GM12878 (cell line): ENCODE measurements at regions not wholly inside any gene's neighbourhood (a gene's known extent, or its start where the extent isn't known, plus 50 kb on each side); places are given as distances from the start of the nearest gene placed in this dataset.

Experiments used
- ATAC-seq: fragments of 200-7000 bp; cut with Tn5 transposase; 3 replicates; pipeline ENCODE4 v1.9.1; 2020; ENCODE audit warnings: mild to moderate bottlenecking, moderate library complexity
- BruUV-seq: library from RNA; stranded (reverse); fragments of 400-500 nt; replicated peaks from 2 replicates; lab custom pipeline; 2021; lab: Mats Ljungman, UMichigan
- CTCF ChIA-PET: fragments of 300-600 bp; sonication (Branson Sonifier 250); formaldehyde crosslinking; extraction: SDS; loops from one replicate; lab custom pipeline; 2021; ENCODE audit warnings: inconsistent platforms; lab: Yijun Ruan, JAX
- POLR2A ChIA-PET: fragments of 350-600 bp; formaldehyde crosslinking; extraction: SDS; loops from one replicate; lab custom pipeline; 2021; ENCODE audit warnings: inconsistent platforms; lab: Charles Lee
- RAD21 ChIA-PET: fragments of 300-600 bp; sonication (Branson Sonifier 250); formaldehyde crosslinking; loops from one replicate; lab custom pipeline; 2023; ENCODE audit warnings: antibody characterized with exemption; ENCODE audit not compliant: unreplicated experiment; lab: Charles Lee
- SMC1A ChIA-PET: fragments of 300-600 bp; sonication (Branson Sonifier 250); formaldehyde crosslinking; loops from one replicate; lab custom pipeline; 2023; ENCODE audit not compliant: unreplicated experiment, uncharacterized antibody; lab: Charles Lee
- DNase-seq: peaks from one replicate; pipeline ENCODE4 v3.0.0-alpha.2; 2011; ENCODE audit warnings: low read depth, low spot score
- FAIRE-seq: peaks from 3 replicates; lab custom pipeline; 2011; peaks lifted over from hg19 to GRCh38; lab: Jason Lieb, UNC
- H2AFZ ChIP-seq: 2 replicates; pipeline ENCODE4 v1.6.0; 2011; ENCODE audit warnings: low read depth, low read length, control low read depth; ENCODE audit not compliant: control insufficient read depth
- H3K27ac ChIP-seq: 2 replicates; pipeline ENCODE4 v1.5.1; 2011; ENCODE audit warnings: control low read depth; ENCODE audit not compliant: control insufficient read depth, insufficient read depth
- H3K27me3 ChIP-seq, 2 experiments: replicated peaks in 1 of 2; 2 replicates each; pipeline versions ENCODE4 v1.6.0 to v1.6.1; 2011; ENCODE audit warnings: low read length in 1 of 2; ENCODE audit not compliant: control insufficient read depth in 2 of 2, insufficient read depth in 2 of 2
- H3K36me3 ChIP-seq, 2 experiments: 2 replicates each; pipeline ENCODE4 v1.5.1; 2011; ENCODE audit warnings: low read length in 1 of 2; ENCODE audit not compliant: control insufficient read depth in 2 of 2, insufficient read depth in 2 of 2
- H3K4me1 ChIP-seq: 2 replicates; pipeline ENCODE4 v1.6.1; 2011; ENCODE audit warnings: mild to moderate bottlenecking, low read length, moderate library complexity, mixed read lengths; ENCODE audit not compliant: control insufficient read depth, insufficient read depth
- H3K4me2 ChIP-seq: 2 replicates; pipeline ENCODE4 v1.6.0; 2011; ENCODE audit warnings: control low read depth; ENCODE audit not compliant: control insufficient read depth, insufficient read depth
- H3K4me3 ChIP-seq: fragments of 200-600 bp; sonication (generic); 2 replicates; pipeline ENCODE4 v1.5.1; 2016
- H3K79me2 ChIP-seq: 2 replicates; pipeline ENCODE4 v1.6.0; 2011; ENCODE audit warnings: low read length; ENCODE audit not compliant: control insufficient read depth, insufficient read depth
- H3K9ac ChIP-seq: 2 replicates; pipeline ENCODE4 v1.8.0; 2011; ENCODE audit warnings: low read length, control low read depth, mixed read lengths; ENCODE audit not compliant: control insufficient read depth, insufficient read depth
- H3K9me3 ChIP-seq: replicated peaks from 3 replicates; pipeline ENCODE4 v1.5.1; 2011; ENCODE audit warnings: mild to moderate bottlenecking, low read length; ENCODE audit not compliant: control insufficient read depth, insufficient read depth
- H4K20me1 ChIP-seq: 2 replicates; pipeline ENCODE4 v1.6.0; 2011; ENCODE audit not compliant: control insufficient read depth, insufficient read depth
- CHD2 ChIP-seq: IDR thresholded peaks from 2 replicates; pipeline ENCODE4 v1.6.1; 2011; ENCODE audit warnings: low read depth, low read length, improper control_type of control experiment, borderline replicate concordance
- IKZF1 ChIP-seq: fragments of 450-650 bp; conservative IDR thresholded peaks from 2 replicates; pipeline ENCODE4 v1.6.1; 2017; ENCODE audit warnings: antibody characterized with exemption, mild to moderate bottlenecking
- NR2C2 ChIP-seq: IDR thresholded peaks from 2 replicates; pipeline ENCODE4 v1.6.1; 2011; ENCODE audit warnings: borderline replicate concordance, low read depth; ENCODE audit not compliant: control insufficient read depth, insufficient read length
- RELA ChIP-seq: fragments of 450-650 bp; IDR thresholded peaks from 2 replicates; pipeline ENCODE4 v1.8.0; 2014; ENCODE audit warnings: borderline replicate concordance; ENCODE audit not compliant: partially characterized antibody
- RUNX3 ChIP-seq: IDR thresholded peaks from 2 replicates; pipeline ENCODE4 v1.6.1; 2012; ENCODE audit warnings: low read length, inconsistent platforms
- WGBS: methylation state at CpG from one replicate; pipeline ENCODE4 v1.1.6; 2016; ENCODE audit warnings: low lambda C conversion rate; ENCODE audit not compliant: insufficient replicate concordance, insufficient coverage; ENCODE audit errors: missing lambda C conversion rate; 5-methylcytosine and 5-hydroxymethylcytosine counted together
- in situ Hi-C: fragments of 300-500 bp; cut with MboI; formaldehyde crosslinking; loops from 9 replicates; pipeline ENCODE4 v1.14.3; 2018; ENCODE audit warnings: mixed read lengths
- intact Hi-C: fragments of 100-400 bp; cut with micrococcal nuclease; formaldehyde crosslinking; loops from one replicate; pipeline ENCODE4 v1.14.2; 2022; ENCODE audit not compliant: unreplicated experiment
- TF ChIP-seq, protein P1 (sequence below): fragments of 150-350 bp; IDR thresholded peaks from 2 replicates; pipeline ENCODE4 v1.6.1; 2014; ENCODE audit warnings: mild to moderate bottlenecking, low read depth, low read length
- TF ChIP-seq, protein P2 (sequence below): fragments of 450-650 bp; IDR thresholded peaks from 2 replicates; pipeline ENCODE4 v1.6.1; 2017; ENCODE audit warnings: antibody characterized with exemption, mild to moderate bottlenecking, moderate library complexity

DNA sequence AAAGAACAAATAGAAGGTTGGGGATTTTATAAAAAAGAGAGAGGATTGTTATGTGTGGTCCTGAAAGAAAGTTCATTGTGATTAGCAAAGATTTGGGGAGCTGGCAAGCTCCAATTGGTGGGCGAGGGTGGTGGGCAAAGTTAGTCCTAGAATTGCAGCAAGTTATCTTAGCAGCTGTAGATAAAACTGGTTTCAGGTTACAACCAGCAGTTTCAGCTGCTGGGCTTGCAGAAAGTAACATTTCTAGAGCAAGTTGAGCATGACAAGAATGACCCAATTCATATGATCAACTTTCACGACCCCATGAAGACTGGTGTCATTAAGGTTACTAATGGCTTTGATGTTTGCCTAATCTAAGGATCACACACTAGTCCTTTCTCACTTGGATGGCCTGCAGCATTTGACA is 177.9 kb upstream of the NUDT4 start:
- Histone ChIP-seq H3K4me2 (peak overlapping the region; percentile 47; the same call in 1 of the 2 replicates), H3K9ac (no peak overlapping the region), H3K36me3 (no peaks in the 10 kb centered on the region), H3K79me2 (no peaks in the 10 kb centered on the region), H2AFZ (0 out of 2 replicates have a peak overlapping the region, but pooled peaks have one; percentile 10), H3K27me3 (no peaks in the 10 kb centered on the region), H4K20me1 (no peaks in the 10 kb centered on the region), H3K9me3 (no peaks in the 10 kb centered on the region), H3K27ac (no peak overlapping the region), H3K4me3 (no peak overlapping the region), H3K4me1 (peaks cover 14% of the 10 kb centered on the region)
- FAIRE-seq (peak; percentile 59), DNase-seq (no peak), ATAC-seq (peak; percentile 72)
- no TSS peak for BruUV-seq
- ChIA-PET CTCF (interaction anchor here (1.3 to 2.2 kb wide), 5 partner anchors 12 to 220 kb away, joined by 4 to 9 read pairs (median 5); no protein-coding TSS in a partner anchor), RAD21 (interaction anchor here (0.8 to 2.5 kb wide), 6 partner anchors 33 to 177 kb away, joined by 3 to 17 read pairs (median 3); no protein-coding TSS in a partner anchor), SMC1A (interaction anchor here (0.6 to 2.4 kb wide), 12 partner anchors 9 to 1919 kb away, joined by 3 to 13 read pairs (median 6); no protein-coding TSS in a partner anchor), POLR2A (interaction anchor here (1.1 to 1.4 kb wide), 2 partner anchors 12 to 44 kb away, joined by 4 to 5 read pairs; no protein-coding TSS in a partner anchor)
- 35% methylated on average over 2 of the region's 2 CpGs for WGBS
- intact Hi-C loops: no loop called here
- in situ Hi-C loops: no loop called here
- TF ChIP-seq, protein P1, sequence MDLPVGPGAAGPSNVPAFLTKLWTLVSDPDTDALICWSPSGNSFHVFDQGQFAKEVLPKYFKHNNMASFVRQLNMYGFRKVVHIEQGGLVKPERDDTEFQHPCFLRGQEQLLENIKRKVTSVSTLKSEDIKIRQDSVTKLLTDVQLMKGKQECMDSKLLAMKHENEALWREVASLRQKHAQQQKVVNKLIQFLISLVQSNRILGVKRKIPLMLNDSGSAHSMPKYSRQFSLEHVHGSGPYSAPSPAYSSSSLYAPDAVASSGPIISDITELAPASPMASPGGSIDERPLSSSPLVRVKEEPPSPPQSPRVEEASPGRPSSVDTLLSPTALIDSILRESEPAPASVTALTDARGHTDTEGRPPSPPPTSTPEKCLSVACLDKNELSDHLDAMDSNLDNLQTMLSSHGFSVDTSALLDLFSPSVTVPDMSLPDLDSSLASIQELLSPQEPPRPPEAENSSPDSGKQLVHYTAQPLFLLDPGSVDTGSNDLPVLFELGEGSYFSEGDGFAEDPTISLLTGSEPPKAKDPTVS: no peak
- no peak for TF ChIP-seq IKZF1
- TF ChIP-seq RELA: no peak
- TF ChIP-seq RUNX3: no peak
- no peak for TF ChIP-seq CHD2
- TF ChIP-seq NR2C2: no peak
- TF ChIP-seq, protein P2, sequence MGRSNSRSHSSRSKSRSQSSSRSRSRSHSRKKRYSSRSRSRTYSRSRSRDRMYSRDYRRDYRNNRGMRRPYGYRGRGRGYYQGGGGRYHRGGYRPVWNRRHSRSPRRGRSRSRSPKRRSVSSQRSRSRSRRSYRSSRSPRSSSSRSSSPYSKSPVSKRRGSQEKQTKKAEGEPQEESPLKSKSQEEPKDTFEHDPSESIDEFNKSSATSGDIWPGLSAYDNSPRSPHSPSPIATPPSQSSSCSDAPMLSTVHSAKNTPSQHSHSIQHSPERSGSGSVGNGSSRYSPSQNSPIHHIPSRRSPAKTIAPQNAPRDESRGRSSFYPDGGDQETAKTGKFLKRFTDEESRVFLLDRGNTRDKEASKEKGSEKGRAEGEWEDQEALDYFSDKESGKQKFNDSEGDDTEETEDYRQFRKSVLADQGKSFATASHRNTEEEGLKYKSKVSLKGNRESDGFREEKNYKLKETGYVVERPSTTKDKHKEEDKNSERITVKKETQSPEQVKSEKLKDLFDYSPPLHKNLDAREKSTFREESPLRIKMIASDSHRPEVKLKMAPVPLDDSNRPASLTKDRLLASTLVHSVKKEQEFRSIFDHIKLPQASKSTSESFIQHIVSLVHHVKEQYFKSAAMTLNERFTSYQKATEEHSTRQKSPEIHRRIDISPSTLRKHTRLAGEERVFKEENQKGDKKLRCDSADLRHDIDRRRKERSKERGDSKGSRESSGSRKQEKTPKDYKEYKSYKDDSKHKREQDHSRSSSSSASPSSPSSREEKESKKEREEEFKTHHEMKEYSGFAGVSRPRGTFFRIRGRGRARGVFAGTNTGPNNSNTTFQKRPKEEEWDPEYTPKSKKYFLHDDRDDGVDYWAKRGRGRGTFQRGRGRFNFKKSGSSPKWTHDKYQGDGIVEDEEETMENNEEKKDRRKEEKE: no peak
